Hematopoietic multipotent progenitor cell treated with erythropoietin and hydrocortisone succinate and interleukin-3 and kit ligand, for 15 days (in vitro differentiated cells): ENCODE measurements at regions not wholly inside any gene's neighbourhood (a gene's known extent, or its start where the extent isn't known, plus 50 kb on each side); places are given as distances from the start of the nearest gene placed in this dataset.
"Not testable (repeated sequence)": the region's sequence is repeated elsewhere in the genome, so short reads cannot be mapped to it uniquely, and the experiment has no call there.

ENCODE experiments used
- DNase-seq: peaks from one replicate; pipeline ENCODE4 v3.0.0-alpha.2; 2015; ENCODE audit warnings: low spot score

DNA sequence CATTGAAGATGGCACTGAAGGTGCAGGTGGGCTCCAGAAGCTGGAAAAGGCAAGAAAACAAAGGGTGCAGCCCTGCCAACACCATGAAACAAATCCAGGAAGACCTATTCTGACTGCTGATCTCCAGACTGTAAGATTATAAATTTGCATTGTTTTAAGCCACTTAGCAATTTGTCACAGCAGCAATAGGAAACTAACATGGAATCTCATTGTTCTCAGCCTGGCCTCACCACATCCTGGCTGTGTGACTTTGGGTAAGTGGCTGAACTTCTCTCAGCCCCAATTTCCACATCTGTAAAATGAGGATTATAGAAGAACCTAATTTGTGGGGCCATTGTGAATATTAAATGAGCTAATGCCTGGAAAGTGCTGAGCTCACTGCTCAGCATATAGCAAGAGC, 160.4 kb upstream of the MAFB start:
- no peak for DNase-seq

DNA sequence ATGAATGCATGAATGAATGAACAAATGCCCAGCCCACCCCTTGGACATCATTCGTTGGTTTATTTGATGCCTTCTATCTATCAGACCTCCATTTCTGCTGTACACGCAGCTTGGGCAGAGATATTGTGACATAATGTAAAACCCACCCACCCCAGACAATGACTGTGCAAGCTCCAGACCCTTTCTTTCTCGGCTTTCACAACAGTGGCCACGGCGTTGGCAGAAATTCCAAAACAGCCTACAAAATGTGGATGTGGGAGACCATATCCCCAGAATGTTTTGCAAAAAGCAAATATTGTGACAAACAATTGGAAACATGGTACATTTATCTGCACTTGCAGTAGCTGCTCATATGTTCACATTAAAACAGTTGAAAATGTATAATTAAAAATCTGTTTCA, 162.0 kb upstream of the MAFB start:
- no peak for DNase-seq

DNA sequence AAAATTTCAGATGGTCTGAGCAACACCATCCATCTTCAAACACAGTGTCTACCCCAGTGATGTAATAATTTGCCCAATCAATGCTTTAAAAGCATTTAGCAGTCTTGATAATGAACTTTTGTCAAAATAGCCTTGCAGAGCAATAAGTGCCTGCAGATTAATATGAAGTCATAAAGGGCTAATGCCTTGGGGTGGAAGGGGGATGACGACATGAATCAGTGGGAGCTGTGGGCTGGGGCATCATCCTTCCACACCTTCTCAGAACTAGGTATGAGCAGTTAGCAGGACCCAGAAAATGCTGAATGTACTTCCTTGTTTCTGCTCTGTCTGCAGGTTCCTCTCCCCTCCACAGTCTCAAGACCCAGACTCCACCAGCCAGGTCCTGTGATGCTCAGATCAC, 166.2 kb upstream of the MAFB start:
- DNase-seq = no peak

DNA sequence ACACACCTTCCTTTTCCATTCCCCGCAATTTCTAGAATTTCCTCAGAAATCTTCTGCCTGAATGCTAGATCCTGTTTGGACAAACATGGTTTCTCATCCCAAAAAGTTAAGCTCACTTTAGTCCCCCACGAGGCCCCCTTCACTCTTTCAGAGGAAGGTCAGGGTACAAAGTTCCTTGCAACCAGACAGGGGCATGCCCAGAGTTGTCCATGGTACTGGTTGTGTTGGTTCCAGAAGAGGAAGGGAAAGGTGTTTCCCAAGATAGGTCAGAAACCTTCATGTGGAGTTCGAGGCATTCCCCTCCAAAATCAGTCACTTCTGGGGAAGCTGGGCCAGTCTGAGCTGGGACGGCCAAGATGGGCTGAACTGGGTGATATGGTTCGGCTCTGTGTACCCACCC, 167.6 kb upstream of the MAFB start:
- no peak for DNase-seq

DNA sequence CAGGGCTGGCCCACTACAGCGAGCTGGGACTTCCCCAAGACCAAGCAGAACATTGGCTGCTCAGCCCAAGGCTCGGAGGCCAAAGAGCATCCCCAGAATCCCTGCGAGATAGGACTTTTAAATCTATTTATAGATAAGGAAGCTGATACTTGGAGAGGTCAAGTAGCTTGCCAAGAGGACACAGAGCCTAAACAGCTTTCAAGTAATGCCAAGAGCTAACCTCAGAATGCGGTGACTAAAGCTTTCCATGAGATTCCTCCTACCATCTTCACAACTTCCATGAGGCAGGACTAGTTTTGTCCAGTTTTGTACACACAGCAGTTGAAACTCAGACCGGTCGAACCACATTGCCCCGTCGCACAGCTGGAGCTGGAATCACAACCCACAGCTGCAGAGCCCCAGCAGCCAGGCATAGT, 168.1 kb upstream of the TOP1 start:
- DNase-seq = no peak

DNA sequence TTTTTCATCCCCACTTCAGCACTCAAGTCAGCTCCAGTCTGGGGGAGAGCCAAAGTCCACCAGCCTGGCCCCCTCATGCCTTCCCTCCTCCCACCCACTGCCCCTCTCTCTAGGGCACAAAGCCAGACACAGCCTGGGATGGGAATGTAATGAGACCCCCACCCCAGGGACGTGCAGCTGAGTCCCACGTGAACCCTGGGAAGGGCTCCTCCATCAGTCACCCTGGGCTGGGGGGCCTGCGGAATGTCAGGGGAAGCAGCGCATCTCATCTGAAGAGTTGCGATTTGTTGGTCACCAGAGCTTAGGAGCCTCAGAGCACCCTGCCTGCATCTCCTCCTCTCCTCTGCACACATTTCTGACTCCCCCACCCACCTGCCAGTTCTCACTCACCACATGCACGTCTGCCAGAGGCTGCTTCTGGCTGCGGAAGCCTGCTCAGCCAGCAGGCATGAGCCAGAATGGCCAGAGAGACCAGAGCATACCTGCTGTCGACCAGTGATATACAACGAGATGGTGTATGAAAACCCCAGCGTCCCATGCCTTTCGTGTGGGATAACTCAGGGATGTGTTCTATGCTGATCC, 167.1 kb upstream of the TOP1 start:
- DNase-seq = no peak

DNA sequence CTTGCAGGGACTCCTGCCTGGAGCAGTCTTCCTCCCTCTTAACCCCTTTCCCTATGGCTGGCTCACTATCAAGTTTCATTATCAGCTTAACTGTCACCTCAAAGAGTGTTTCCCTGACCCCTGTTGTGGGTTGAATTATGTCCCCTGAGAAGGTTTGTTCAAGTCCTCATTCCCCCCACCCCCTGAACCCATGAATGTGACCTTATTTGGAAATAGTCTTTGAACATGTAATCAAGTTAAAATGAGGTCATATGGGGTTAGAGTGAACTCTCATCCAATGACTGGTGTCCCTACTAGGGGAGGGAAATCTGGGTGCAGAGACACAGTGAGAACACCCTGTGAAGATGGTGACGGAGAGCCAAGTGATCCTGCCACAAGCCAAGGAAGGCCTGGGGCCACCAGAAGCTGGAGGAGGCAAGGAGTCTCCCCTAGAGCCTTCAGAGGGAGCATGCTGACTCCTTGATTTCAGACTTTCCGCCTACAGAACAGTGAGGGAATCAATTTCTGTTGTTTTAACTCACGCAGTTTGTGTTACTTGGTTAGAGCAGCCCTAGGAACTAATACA, 165.2 kb upstream of the TOP1 start:
- DNase-seq = no peak

DNA sequence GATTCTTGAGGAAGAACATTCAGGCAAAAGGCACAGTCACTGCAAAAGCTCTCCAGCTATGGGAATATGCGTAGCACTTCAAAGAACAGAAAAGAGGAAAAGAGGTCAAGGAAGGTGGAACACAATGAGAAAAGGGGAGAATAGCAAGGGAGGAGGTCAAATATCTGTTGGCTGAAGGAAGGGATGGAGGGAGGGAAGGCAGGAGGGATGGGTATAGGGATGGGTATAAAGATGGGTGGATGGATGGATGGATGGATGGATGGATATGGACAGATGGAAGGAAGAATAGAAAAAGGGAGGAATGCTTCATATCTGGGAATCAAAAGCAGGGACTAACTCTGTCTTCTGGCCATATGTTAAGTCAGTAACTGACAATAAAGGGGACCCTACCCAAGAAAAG, 164.2 kb upstream of the TOP1 start:
- DNase-seq = no peak

DNA sequence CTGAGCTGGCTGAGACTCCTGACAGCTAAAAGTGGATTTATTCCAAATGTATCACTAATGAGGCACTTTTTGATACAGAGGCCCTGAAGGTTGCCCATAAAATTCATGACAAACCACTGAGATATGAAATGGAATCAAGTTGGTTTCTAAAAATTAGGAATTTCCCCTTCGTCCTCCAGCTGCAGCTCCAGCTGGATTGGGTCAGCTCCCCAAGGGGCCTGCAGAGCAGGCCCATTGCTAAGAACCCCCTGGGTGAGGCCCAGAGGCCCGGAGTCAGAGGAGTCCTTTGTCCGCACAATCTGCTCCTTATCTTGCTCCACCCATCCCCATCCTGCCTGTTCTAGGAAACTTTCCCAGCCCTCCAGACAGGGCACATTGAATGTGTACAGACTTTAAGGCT, 163.5 kb upstream of the TOP1 start:
- DNase-seq = no peak

DNA sequence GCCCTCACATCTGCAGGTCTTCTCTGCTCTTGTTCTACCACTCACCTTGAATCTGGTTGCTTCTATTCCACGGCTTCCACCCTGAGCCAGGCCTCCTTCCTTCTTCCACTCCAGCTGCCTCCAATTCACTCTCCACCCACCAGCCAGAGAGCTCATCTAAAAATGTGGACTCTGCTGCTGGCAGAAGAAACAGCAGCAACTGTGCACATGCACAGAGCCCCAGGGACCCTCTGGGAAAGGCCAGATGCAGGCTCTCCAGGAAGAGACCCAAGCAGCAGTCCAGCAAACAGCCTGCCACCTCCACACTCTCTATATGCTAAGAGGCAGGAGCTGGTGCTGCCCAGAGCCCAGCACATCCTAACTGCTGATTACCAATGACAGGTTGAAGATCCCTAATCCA, 162.6 kb upstream of the TOP1 start:
- DNase-seq = no peak

DNA sequence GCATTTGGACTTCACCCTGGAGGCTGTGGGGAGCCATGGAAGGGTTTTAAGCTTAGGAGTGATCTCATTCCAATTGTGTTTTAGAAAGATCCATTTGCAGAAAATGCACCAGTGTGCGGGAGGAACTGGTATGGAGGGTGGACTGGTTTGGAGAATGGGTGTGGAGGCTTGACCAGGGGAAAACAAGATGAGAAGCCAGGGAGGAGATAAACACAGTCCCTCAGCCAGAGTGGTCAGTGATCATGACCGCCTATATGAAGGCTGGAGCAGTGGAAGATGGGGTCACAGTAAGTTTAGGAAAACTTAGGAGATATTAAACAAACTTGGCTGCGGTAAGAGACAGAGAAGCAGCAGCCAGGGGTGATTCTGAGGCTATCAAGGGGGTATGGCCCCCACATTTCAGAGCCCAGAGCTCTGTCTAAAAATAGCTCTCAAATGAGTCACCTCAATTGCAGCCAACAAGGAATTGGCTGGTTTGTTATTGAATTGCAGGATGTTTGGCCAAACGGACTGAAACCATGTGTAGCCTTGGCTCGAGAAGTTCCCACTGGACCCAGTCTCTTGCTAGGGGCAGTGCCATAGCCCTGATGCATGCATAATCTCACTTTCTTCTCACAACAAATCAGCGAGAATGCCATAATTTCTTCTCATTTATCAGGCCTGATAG, 159.9 kb upstream of the TOP1 start:
- DNase-seq = no peak

DNA sequence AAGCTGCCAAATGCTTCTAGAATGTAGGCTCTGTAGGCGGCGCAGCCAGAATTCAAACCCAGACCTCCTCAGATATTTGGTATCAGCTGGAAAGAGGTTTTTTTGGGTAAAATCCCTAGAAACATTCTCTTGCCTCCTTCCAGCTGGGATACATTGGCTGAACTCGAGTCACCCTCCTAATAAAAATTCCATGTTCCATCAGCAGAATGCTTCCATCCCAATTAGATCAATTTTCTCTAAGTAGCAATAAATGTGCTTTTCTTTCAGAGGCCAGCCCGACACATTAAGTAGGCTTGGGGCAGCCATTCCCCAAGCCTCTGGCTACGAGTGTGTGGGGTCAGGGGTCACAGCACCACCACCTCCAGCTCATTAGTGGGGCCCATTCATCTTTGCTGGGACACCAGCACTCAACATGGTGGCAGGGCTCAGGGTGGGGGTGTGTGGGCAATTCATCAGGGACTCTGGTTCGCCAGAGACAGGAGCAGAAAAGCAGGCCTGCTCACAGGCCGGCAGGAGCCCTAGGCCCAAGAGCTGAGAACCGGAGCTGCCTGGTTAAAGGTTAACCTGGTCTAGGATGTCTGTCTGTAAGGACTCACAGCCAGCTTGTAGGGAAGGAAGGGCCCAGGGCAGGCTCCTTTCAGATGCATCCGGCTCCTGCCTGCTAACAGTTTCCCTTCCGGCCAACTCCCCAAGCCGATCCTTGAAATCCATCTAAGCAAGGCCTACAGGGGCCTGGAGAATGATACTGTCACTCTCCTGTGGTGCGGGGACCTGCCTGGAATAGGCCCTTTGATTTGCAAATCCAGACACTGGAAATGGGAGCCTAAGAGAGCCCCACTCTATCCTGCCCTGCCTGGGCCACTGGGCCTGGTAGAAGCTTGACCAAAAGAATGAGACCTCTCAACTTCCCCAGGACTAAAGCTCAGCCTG, 159.1 kb upstream of the TOP1 start:
- no peak for DNase-seq

DNA sequence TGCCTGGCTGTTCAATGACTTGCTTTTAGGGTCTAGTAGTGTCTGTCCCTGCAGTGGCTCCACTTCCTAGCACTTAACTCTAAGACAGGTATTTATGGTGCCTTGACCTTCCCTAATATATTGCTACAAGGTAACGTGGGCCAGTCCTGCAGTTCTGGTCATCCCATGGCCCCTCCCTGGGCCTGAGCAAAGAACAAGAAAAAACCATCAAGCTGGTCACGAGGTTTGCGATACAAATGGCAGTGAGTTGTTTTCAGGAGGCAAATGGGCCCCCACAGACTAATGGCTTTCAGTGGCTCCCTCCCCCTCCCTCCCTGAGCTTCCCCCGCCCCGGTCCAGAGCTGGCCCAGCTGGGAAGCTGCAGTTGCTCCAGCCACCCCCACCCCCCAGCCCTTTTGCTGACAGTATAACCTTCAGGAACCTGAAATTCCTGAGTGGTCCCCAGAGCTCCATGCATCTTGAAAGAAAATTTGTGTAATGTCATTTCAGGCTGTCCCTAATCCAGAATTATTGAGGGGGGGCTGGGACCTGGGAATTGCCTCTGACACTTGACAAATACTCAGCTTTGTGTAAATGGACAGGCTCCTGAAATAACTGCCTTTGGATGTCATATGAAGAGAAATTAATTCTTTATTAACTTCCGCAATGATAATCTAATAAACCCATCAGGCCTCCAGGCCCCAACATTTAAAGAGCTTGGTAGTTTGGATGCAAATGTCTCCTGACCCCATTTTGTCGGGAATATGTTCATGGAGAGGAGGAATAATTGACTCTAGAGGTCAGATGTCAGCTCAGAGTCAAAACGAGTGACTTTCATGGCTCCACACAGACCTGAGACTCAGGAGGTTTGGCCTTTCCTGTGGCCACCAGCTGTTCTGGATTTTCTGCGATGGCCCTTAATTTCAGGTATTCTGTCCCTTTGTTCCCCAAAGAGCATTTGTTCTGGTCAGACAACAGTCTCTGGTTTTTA, 153.2 kb upstream of the TOP1 start:
- DNase-seq = no peak

DNA sequence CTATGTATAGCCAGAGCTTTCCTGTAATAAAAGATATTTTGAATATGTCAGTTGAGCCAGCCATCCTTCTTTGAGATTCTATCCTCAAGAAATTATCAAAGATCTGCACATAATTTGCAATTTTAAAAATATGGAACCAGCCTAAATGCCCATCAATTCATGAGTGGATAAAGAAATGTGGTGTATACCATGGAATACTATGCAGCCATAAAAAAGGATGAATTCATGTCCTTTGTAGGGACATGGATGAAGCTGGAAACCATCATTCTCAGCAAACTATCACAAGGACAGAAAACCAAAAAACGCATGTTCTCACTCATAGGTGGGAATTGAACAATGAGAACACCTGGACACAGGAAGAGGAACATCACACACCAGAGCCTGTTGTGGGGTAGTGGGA, 150.5 kb upstream of the TOP1 start:
- DNase-seq = not testable (repeated sequence)

DNA sequence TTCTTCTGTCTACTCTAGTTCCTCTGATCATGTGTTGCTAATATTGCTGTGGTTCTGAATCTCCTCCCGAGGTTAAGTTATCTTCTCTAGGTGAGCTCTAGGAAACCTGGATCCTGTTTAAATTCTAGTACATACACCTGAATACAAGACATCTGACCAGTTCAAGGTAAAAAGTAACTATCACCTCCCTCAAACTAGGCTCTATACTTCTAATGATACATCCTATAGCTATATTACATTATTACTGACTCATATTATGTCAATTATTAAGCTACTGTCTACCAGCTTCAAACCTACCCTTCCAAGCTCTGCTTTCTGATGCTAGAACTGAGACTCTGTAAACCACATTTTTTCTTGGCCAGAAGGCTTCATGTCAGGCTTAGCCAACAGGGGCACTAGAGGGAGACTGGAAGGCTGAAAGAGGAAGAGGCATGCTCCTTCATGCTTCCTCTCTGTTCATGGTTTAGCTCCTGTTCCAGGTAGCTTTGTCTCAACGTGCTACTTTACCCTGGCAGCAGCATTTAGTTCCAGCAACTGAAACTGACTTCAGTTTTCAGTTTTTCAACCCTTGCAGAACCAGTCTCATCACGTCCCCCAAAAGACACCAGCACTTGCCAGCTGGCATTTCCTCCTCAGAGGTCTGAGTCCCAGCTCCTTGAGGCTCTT, 148.4 kb upstream of the TOP1 start:
- no peak for DNase-seq

DNA sequence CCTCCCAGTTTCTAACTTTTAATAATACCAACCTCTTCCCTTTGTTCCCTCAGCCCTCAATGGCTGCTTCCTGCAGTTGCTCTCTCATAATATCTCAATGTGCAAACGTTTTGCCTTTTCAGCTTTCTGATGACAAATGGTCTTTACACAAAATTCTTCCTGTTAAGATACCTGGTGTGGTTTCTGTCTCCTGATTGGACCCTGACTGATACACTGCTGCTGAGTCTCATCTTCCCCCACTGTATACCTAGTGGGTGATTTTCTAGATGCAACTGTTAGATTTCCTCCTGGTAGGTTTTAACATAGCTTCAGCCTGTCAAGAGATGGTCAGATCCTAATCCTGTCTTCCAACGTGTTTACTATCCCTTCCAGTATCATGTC, 147.9 kb upstream of the TOP1 start:
- DNase-seq = no peak

DNA sequence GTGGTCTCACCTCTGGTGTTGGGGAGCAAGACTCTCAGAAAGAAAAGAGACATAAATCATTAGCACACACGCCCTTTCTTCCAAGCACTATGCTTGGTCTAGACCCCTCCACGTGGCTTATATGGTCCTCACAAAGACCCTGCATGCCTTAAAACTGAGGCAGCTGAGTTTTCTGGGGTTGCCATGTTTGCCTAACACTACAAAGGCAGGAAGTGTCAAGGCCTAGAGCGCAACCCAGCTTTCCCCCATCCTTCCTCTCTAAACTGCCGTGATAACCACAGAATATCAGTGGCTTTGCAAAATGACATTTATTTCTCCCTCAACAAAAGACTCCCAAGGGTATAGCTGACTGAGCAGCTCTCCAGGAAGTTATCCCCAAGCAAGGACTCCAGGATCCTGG, 146.5 kb upstream of the TOP1 start:
- no peak for DNase-seq

DNA sequence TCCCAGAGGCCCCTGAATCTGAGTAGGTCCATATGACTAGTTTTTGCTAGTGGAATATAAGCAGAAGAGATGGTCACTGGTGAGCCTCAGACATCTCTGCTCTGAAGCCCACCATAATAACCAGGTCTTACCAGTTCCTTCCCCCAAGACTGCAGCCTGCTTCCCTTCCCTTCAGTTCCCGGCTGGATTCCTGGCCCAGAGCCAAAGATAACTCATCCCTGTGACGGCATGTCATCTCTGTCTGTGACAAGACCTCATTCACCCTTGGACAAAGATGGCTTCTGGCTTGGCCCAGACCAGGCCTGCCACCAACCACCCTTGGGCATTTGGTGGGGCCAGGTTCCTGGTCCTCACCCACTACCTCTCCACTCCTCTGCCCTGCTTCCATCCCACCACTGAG, 145.5 kb upstream of the TOP1 start:
- no peak for DNase-seq

DNA sequence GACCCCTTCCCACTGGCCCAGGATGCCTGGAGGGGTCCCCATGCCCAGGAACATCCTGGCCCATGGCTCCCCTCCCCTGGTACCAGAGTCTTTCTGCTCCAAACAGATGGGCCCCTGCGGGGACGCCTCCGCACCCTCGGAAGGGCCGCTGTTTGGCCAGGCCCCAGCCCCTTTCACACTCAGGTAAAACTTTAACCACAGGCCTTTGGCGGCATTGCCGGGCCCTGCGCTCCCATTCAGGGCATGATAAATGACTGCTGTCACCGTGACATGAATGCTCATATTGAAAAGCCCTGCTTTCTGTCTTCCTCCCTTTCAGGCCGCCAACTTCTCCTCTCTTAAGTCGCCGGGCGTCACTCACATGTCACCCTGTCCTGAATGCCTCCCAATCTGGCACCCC, 141.5 kb upstream of the TOP1 start:
- DNase-seq = no peak

DNA sequence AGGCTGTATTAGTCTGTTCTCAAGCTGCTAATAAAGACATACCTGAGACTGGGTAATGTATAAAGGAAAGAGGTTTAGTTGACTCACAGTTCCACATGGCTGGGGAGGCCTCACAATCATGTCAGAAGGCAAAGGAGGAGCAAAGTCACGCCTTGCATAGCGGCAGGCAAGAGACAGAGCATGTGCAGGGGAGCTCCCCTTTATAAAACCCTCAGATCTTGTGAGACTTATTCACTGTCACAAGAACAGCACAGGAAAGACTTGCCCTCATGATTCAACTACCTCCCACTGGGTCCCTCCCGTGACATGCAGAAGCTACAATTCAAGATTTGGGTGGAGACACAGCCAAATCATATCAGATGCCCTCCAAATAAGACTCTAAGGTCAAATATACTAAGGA, 139.4 kb upstream of the TOP1 start:
- not testable (repeated sequence) for DNase-seq

DNA sequence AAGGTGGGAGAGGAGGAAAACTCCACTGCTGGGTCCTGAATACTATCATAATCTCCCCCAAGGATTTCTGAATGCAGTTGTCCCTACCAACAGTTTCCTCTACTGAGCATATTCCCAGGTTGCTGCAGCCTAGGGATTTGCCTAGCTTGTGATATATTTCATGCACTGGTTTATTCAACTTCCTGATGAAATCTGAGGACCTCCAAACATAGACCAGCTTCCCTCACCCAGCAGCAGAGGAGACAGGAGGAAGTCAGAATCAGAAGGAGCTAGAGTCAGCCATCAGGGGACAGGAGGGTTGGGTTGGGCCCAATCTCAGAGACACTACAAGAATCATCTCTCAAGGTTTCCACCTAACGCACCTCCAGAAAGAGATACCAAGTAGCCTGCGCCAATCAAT, 138.4 kb upstream of the TOP1 start:
- no peak for DNase-seq
